ENCODE measurements at regions not wholly inside any gene's neighbourhood (a gene's known extent, or its start where the extent isn't known, plus 50 kb on each side); places are given as distances from the start of the nearest gene placed in this dataset.

DNA sequence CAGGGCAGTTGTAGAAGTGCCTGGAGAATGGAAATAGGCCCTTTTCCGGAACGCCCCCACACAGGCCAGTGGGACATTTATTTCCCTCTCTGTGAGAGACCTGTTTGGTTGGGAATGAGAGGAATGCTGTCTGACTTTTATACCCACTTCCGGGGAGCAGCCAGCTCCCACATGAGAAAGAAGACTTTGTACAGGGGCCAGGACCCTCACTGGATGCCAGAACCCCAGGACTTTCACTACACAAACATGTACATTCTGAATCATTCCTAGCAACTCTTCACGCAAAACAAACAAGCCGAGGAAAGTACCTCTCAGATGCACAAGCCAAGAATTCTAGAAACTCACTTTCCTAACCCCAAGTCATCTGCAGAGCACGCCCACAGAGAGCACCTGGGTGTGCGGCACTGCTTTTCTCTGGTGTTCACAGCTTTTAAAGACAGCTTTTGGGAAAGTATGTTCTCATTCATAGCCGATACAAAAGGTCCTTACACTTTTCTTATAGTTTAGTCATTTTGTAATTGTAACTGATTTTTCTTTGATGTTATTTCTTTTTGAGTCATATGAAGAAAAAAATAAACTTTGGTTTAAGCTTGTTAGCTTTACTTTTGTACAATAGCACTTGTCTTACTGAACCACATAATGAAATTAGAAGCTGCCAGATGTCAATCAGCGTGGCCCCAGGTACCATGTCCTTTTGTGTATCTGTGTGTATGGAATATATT is 856.1 kb upstream of the ID2 start:
- H3K79me1 ChIP-seq (ENCODE audit: insufficient read depth, low read depth, low read length, poor library complexity, severe bottlenecking) = no peaks in the 10 kb centered on the region
- DNase-seq = no peak
- no peaks in the 10 kb centered on the region for H3K27me3 ChIP-seq (ENCODE audit: insufficient read depth, low read length)
- H3K9ac ChIP-seq (ENCODE audit: extremely low read depth, insufficient read length, low read length) = no peak overlapping the region
- Mint-ChIP-seq H3K9me3 (no peaks in the 10 kb centered on the region), H3K4me1 (peaks cover 0 to 3% of the 10 kb centered on the region in 2 experiments; a peak in 2 of 4 replicates), H3K36me3 (ENCODE audit: insufficient read depth in 1 of 3, low read depth in 3 of 3) (peaks cover 0 to 4% (median 0%) of the 10 kb centered on the region in 3 experiments; a peak in 2 of 7 replicates), H3K27ac (no peak overlapping the region; a peak in 1 of 7 replicates), H3K4me3 (no peak overlapping the region), H3K27me3 (ENCODE audit: low read depth) (no peaks in the 10 kb centered on the region)
- H4K91ac ChIP-seq (ENCODE audit: insufficient read length, low read depth, low read length) = no peak overlapping the region
- H3K14ac ChIP-seq (ENCODE audit: insufficient read depth, low read length) = no peak overlapping the region
- H2BK15ac ChIP-seq (ENCODE audit: low read depth, low read length) = no peak overlapping the region
- TF ChIP-seq, protein P1, sequence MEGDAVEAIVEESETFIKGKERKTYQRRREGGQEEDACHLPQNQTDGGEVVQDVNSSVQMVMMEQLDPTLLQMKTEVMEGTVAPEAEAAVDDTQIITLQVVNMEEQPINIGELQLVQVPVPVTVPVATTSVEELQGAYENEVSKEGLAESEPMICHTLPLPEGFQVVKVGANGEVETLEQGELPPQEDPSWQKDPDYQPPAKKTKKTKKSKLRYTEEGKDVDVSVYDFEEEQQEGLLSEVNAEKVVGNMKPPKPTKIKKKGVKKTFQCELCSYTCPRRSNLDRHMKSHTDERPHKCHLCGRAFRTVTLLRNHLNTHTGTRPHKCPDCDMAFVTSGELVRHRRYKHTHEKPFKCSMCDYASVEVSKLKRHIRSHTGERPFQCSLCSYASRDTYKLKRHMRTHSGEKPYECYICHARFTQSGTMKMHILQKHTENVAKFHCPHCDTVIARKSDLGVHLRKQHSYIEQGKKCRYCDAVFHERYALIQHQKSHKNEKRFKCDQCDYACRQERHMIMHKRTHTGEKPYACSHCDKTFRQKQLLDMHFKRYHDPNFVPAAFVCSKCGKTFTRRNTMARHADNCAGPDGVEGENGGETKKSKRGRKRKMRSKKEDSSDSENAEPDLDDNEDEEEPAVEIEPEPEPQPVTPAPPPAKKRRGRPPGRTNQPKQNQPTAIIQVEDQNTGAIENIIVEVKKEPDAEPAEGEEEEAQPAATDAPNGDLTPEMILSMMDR (conservative IDR thresholded peaks at IDR 0.05) = no peak
- no peak overlapping the region for H3K18ac ChIP-seq (ENCODE audit: insufficient read length, low read depth, low read length)
- H2BK20ac ChIP-seq (ENCODE audit: low read depth, low read length, poor library complexity, severe bottlenecking) = no peak overlapping the region
- H3K79me2 ChIP-seq (ENCODE audit: insufficient read depth, low read length) = no peaks in the 10 kb centered on the region
- H4K20me1 ChIP-seq (ENCODE audit: control insufficient read depth, insufficient read depth, insufficient read length) = no peaks in the 10 kb centered on the region
- H3K4me1 ChIP-seq (ENCODE audit: insufficient read depth, low read length) = no peaks in the 10 kb centered on the region
- H2BK120ac ChIP-seq (ENCODE audit: low read depth, low read length, poor library complexity, severe bottlenecking) = no peak overlapping the region
- no peaks in the 10 kb centered on the region for H3K9me3 ChIP-seq (ENCODE audit: control insufficient read depth, low read depth, low read length)
- no peak overlapping the region for H3K4ac ChIP-seq (ENCODE audit: low read depth, low read length)
- no peak overlapping the region for H3K4me2 ChIP-seq (ENCODE audit: insufficient read depth, insufficient read length, low read length)
- H2AK5ac ChIP-seq (ENCODE audit: insufficient read length, low read length) = no peak overlapping the region
- no peaks in the 10 kb centered on the region for H3K23me2 ChIP-seq (ENCODE audit: insufficient read length, low read depth, low read length, poor library complexity, severe bottlenecking)
- no peak overlapping the region for H2BK5ac ChIP-seq (ENCODE audit: insufficient read length, low read length)
- WGBS (ENCODE audit: extremely low coverage, insufficient read length, low lambda C conversion rate) = no CpG with 5 or more reads among the region's 9 CpGs
- no peak overlapping the region for H2BK12ac ChIP-seq (ENCODE audit: insufficient read length, low read depth, low read length)
- H3K56ac ChIP-seq (ENCODE audit: insufficient read length, low read depth, low read length) = no peak overlapping the region
- no peak overlapping the region for H3K27ac ChIP-seq (ENCODE audit: insufficient read length, low read depth, low read length)
- H4K8ac ChIP-seq (replicated peaks; ENCODE audit: insufficient read length, low read depth, low read length) = no peak overlapping the region
- no peak overlapping the region for H4K5ac ChIP-seq (ENCODE audit: insufficient read length, low read depth, low read length)
- H3K23ac ChIP-seq (ENCODE audit: insufficient read length, low read depth, low read length) = no peak overlapping the region
- H3T11ph ChIP-seq (ENCODE audit: low read length) = no peak overlapping the region
- no peak overlapping the region for H2AFZ ChIP-seq (ENCODE audit: low read length)

All from H9 (cell line).